K562 (cell line): ENCODE measurements at regions not wholly inside any gene's neighbourhood (a gene's known extent, or its start where the extent isn't known, plus 50 kb on each side); places are given as distances from the start of the nearest gene placed in this dataset.

Experiments used
- BDP1 ChIP-seq: IDR thresholded peaks from 3 replicates; pipeline ENCODE4 v1.6.1; 2011; ENCODE audit not compliant: insufficient read length, insufficient read depth
- DACH1 ChIP-seq: fragments of 450-650 bp; IDR thresholded peaks from 2 replicates; pipeline ENCODE4 v1.6.1; 2018; ENCODE audit not compliant: partially characterized antibody
- DNMT1 ChIP-seq: fragments of 450-650 bp; IDR thresholded peaks from 2 replicates; pipeline ENCODE4 v1.6.1; 2016; ENCODE audit warnings: antibody characterized with exemption, mild to moderate bottlenecking
- ELF2 ChIP-seq: fragments of 250-450 bp; sonication (Bioruptor Pico); IDR thresholded peaks from 2 replicates; pipeline ENCODE4 v1.5.0; 2021; ENCODE audit warnings: mild to moderate bottlenecking
- NCOA2 ChIP-seq, 2 experiments: fragments of 450-650 bp; IDR thresholded peaks; 2 replicates each; pipeline ENCODE4 v1.6.1; 2018; ENCODE audit warnings: mild to moderate bottlenecking in 2 of 2, moderate library complexity in 1 of 2; ENCODE audit not compliant: partially characterized antibody in 2 of 2
- NFE2L1 ChIP-seq: fragments of 450-650 bp; IDR thresholded peaks from 2 replicates; pipeline ENCODE4 v1.6.1; 2016; ENCODE audit warnings: missing genetic modification characterization, low read depth, mild to moderate bottlenecking, missing compliant biosample characterization, moderate library complexity, borderline replicate concordance
- NFIX ChIP-seq: fragments of 250-450 bp; sonication (Bioruptor Pico); IDR thresholded peaks from 2 replicates; pipeline ENCODE4 v1.4.0; 2020; ENCODE audit warnings: low read depth, mild to moderate bottlenecking, moderate library complexity
- NONO ChIP-seq, 2 experiments: fragments of 200-400 bp in 1 of 2; fragments of 450-650 bp in 1 of 2; formaldehyde crosslinking in 1 of 2; IDR thresholded peaks; 2 replicates each; pipeline ENCODE4 v1.6.1; 2017; ENCODE audit warnings: low read depth in 2 of 2, mild to moderate bottlenecking in 2 of 2, moderate library complexity in 2 of 2, low read length in 1 of 2
- PTRF ChIP-seq: fragments of 450-650 bp; IDR thresholded peaks from 2 replicates; pipeline ENCODE4 v1.6.1; 2016; ENCODE audit warnings: mild to moderate bottlenecking, missing genetic modification characterization, missing compliant biosample characterization
- RBM25 ChIP-seq: fragments of 200-400 bp; formaldehyde crosslinking; IDR thresholded peaks from 2 replicates; pipeline ENCODE4 v1.6.1; 2018; ENCODE audit warnings: low read length, low read depth, moderate library complexity; ENCODE audit not compliant: severe bottlenecking
- RFX1 ChIP-seq: fragments of 450-650 bp; IDR thresholded peaks from 2 replicates; pipeline ENCODE4 v1.6.1; 2016; ENCODE audit warnings: mild to moderate bottlenecking, moderate library complexity
- SMARCA5 ChIP-seq: fragments of 450-650 bp; IDR thresholded peaks from 2 replicates; pipeline ENCODE4 v1.6.1; 2016
- SREBF2 ChIP-seq: sonication (generic); formaldehyde crosslinking; IDR thresholded peaks from 2 replicates; pipeline ENCODE4 v1.4.0; 2020; ENCODE audit warnings: mild to moderate bottlenecking, missing genetic modification reagents
- ZNF232 ChIP-seq: sonication (generic); formaldehyde crosslinking; IDR thresholded peaks from 2 replicates; pipeline ENCODE4 v1.8.0; 2022; ENCODE audit warnings: mild to moderate bottlenecking, missing genetic modification reagents
- ZNF41 ChIP-seq: fragments of 250-450 bp; sonication (Bioruptor Pico); conservative IDR thresholded peaks from 2 replicates; pipeline ENCODE4 v1.4.0; 2020; ENCODE audit warnings: mild to moderate bottlenecking
- ZNF785 ChIP-seq: fragments of 250-450 bp; sonication (Bioruptor Pico); IDR thresholded peaks from 2 replicates; pipeline ENCODE4 v1.4.0; 2020; ENCODE audit warnings: mild to moderate bottlenecking
- TF ChIP-seq, protein P1 (sequence below): fragments of 250-450 bp; sonication (Bioruptor Pico); IDR thresholded peaks from 2 replicates; pipeline ENCODE4 v1.4.0; 2020; ENCODE audit warnings: borderline replicate concordance
- TF ChIP-seq, protein P2 (sequence below): fragments of 250-450 bp; sonication (Bioruptor Pico); IDR thresholded peaks from 2 replicates; pipeline ENCODE4 v1.8.0; 2021; ENCODE audit warnings: moderate library complexity, mild to moderate bottlenecking, inconsistent platforms
- TF ChIP-seq, protein P3 (sequence below): fragments of 450-650 bp; formaldehyde crosslinking; IDR thresholded peaks from 2 replicates; pipeline ENCODE4 v1.4.0; 2020; ENCODE audit warnings: mild to moderate bottlenecking, moderate library complexity
- TF ChIP-seq, protein P4 (sequence below): sonication (generic); formaldehyde crosslinking; IDR thresholded peaks from 2 replicates; pipeline ENCODE4 v1.8.0; 2023; ENCODE audit warnings: mild to moderate bottlenecking, missing genetic modification reagents

DNA sequence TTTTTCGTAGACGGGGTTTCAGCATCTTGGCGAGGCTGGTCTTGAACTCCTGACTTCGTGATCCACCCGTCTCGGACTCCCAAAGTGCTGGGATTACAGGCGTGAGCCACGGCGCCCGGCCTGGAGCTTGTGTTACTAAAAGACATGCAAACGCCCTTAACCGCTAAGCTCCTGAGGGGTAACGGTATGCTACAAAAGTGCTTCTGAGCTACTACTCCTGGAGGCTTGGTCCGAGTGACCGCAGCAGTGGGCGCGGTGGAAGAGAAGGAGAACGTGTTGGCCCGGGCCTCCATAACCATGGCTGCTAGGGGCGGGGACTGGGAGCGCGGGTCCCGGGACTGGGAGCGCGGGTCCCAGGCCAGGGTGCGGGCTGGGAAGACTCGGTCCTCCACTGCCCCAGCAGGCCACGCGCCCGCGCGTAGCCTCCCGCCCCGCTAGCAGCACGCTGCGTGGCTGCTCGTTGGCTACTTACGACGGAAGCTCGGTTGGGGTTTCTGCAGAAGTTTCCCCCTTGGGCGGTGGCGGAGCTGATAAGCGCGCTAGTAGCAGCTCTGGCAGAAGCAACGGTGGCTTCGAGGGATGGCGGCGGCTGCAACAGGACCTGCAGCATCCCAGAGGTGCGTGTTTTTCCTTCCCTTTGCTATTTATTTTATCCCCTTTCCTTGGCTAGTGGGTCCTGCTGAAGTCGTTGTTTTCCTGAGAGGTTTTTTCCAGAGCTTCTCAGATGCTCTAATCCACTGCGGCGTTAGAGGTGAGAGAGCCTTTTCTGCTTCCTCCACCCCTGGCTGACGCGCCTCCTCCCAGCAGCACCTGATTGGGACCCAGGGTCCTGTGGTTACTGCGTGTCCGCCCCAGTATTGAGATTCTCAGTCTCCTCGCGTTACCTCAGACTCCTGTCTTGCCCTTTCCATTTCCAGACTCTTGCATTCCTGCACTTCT lies 69.2 kb upstream of the CCDC180 start (continued):
- TF ChIP-seq, protein P1, sequence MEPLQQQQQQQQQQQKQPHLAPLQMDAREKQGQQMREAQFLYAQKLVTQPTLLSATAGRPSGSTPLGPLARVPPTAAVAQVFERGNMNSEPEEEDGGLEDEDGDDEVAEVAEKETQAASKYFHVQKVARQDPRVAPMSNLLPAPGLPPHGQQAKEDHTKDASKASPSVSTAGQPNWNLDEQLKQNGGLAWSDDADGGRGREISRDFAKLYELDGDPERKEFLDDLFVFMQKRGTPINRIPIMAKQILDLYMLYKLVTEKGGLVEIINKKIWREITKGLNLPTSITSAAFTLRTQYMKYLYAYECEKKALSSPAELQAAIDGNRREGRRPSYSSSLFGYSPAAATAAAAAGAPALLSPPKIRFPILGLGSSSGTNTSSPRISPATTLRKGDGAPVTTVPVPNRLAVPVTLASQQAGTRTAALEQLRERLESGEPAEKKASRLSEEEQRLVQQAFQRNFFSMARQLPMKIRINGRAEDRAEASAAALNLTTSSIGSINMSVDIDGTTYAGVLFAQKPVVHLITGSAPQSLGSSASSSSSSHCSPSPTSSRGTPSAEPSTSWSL (CRISPR knock-in tag) = no peak
- TF ChIP-seq NONO (IDR thresholded peaks at IDR 0.05; ENCODE audit: low read depth in 2 of 2, low read length in 1 of 2) = peak in 1 of 2 experiments; percentile 13; a peak in 1 of 4 replicates
- TF ChIP-seq, protein P2, sequence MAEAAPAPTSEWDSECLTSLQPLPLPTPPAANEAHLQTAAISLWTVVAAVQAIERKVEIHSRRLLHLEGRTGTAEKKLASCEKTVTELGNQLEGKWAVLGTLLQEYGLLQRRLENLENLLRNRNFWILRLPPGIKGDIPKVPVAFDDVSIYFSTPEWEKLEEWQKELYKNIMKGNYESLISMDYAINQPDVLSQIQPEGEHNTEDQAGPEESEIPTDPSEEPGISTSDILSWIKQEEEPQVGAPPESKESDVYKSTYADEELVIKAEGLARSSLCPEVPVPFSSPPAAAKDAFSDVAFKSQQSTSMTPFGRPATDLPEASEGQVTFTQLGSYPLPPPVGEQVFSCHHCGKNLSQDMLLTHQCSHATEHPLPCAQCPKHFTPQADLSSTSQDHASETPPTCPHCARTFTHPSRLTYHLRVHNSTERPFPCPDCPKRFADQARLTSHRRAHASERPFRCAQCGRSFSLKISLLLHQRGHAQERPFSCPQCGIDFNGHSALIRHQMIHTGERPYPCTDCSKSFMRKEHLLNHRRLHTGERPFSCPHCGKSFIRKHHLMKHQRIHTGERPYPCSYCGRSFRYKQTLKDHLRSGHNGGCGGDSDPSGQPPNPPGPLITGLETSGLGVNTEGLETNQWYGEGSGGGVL = no peak
- no peak for TF ChIP-seq NCOA2 (IDR thresholded peaks at IDR 0.05; ENCODE audit: partially characterized antibody in 2 of 2)
- TF ChIP-seq, protein P3, sequence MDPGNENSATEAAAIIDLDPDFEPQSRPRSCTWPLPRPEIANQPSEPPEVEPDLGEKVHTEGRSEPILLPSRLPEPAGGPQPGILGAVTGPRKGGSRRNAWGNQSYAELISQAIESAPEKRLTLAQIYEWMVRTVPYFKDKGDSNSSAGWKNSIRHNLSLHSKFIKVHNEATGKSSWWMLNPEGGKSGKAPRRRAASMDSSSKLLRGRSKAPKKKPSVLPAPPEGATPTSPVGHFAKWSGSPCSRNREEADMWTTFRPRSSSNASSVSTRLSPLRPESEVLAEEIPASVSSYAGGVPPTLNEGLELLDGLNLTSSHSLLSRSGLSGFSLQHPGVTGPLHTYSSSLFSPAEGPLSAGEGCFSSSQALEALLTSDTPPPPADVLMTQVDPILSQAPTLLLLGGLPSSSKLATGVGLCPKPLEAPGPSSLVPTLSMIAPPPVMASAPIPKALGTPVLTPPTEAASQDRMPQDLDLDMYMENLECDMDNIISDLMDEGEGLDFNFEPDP (CRISPR knock-in tag) = no peak
- no peak for TF ChIP-seq ZNF41 (CRISPR knock-in tag)
- TF ChIP-seq SMARCA5 = no peak; the same call in 1 of the 2 replicates
- no peak for TF ChIP-seq ZNF232
- no peak for TF ChIP-seq RBM25
- TF ChIP-seq RFX1 = no peak
- TF ChIP-seq BDP1 = no peak
- no peak for TF ChIP-seq NFIX (CRISPR knock-in tag)
- no peak for TF ChIP-seq PTRF
- TF ChIP-seq SREBF2 = no peak
- TF ChIP-seq DNMT1 = no peak
- TF ChIP-seq NFE2L1 = no peak
- no peak for TF ChIP-seq DACH1
- no peak for TF ChIP-seq ELF2
- TF ChIP-seq ZNF785 (CRISPR knock-in tag) = no peak
- TF ChIP-seq, protein P4, sequence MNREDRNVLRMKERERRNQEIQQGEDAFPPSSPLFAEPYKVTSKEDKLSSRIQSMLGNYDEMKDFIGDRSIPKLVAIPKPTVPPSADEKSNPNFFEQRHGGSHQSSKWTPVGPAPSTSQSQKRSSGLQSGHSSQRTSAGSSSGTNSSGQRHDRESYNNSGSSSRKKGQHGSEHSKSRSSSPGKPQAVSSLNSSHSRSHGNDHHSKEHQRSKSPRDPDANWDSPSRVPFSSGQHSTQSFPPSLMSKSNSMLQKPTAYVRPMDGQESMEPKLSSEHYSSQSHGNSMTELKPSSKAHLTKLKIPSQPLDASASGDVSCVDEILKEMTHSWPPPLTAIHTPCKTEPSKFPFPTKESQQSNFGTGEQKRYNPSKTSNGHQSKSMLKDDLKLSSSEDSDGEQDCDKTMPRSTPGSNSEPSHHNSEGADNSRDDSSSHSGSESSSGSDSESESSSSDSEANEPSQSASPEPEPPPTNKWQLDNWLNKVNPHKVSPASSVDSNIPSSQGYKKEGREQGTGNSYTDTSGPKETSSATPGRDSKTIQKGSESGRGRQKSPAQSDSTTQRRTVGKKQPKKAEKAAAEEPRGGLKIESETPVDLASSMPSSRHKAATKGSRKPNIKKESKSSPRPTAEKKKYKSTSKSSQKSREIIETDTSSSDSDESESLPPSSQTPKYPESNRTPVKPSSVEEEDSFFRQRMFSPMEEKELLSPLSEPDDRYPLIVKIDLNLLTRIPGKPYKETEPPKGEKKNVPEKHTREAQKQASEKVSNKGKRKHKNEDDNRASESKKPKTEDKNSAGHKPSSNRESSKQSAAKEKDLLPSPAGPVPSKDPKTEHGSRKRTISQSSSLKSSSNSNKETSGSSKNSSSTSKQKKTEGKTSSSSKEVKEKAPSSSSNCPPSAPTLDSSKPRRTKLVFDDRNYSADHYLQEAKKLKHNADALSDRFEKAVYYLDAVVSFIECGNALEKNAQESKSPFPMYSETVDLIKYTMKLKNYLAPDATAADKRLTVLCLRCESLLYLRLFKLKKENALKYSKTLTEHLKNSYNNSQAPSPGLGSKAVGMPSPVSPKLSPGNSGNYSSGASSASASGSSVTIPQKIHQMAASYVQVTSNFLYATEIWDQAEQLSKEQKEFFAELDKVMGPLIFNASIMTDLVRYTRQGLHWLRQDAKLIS (CRISPR knock-in tag) = peak; percentile 82; the same call in 1 of the 2 replicates
